Natural killer cell (primary cell): ENCODE measurements at regions not wholly inside any gene's neighbourhood (a gene's known extent, or its start where the extent isn't known, plus 50 kb on each side); places are given as distances from the start of the nearest gene placed in this dataset.

Experiments
- ATAC-seq, 3 donors: fragments of 150-1000 bp in 2 of 3; fragments of 200-7000 bp in 1 of 3; cut with Tn5 transposase; 1 replicate in 1 of 3; 2 replicates in 2 of 3; pipeline ENCODE4 v1.10.0; 2021; ENCODE audit warnings: mild to moderate bottlenecking in 2 of 3, moderate library complexity in 2 of 3
- DNase-seq, 2 donors: peaks; one replicate each; pipeline versions ENCODE4 v3.0.0 to v3.0.0-alpha.2; 2013 to 2021; ENCODE audit warnings: mixed read lengths in 1 of 2
- H3K27ac ChIP-seq: one replicate; pipeline ENCODE4 v1.5.1; 2013; ENCODE audit warnings: mild to moderate bottlenecking, low read length
- H3K27me3 ChIP-seq: one replicate; pipeline ENCODE4 v1.6.1; 2013; ENCODE audit warnings: low read length; ENCODE audit not compliant: control insufficient read depth, insufficient read depth
- H3K36me3 ChIP-seq: one replicate; pipeline ENCODE4 v1.6.1; 2013; ENCODE audit warnings: low read length; ENCODE audit not compliant: control insufficient read depth, insufficient read depth
- H3K4me1 ChIP-seq: one replicate; pipeline ENCODE4 v1.6.1; 2013; ENCODE audit warnings: low read length; ENCODE audit not compliant: control insufficient read depth, insufficient read depth
- H3K4me3 ChIP-seq: one replicate; pipeline ENCODE4 v1.5.1; 2013; ENCODE audit warnings: low read length
- H3K9me3 ChIP-seq: one replicate; pipeline ENCODE4 v1.6.1; 2013; ENCODE audit warnings: low read length; ENCODE audit not compliant: control insufficient read depth, insufficient read depth
- H3K27ac Mint-ChIP-seq, 2 donors: one replicate each; pipeline ENCODE4 v1.8.0; 2022; ENCODE audit warnings: mild to moderate bottlenecking in 2 of 2, mixed read lengths in 2 of 2, moderate library complexity in 1 of 2
- H3K27me3 Mint-ChIP-seq, 2 donors: one replicate each; pipeline ENCODE4 v1.8.0; 2022; ENCODE audit warnings: low read depth in 2 of 2, mixed read lengths in 2 of 2
- H3K36me3 Mint-ChIP-seq: one replicate; pipeline ENCODE4 v1.8.0; 2022; ENCODE audit warnings: mixed read lengths
- H3K4me1 Mint-ChIP-seq, 2 donors: one replicate each; pipeline ENCODE4 v1.8.0; 2022; ENCODE audit warnings: mixed read lengths in 2 of 2
- H3K4me3 Mint-ChIP-seq: one replicate; pipeline ENCODE4 v1.8.0; 2022; ENCODE audit warnings: mild to moderate bottlenecking, moderate library complexity, mixed read lengths
- H3K9me3 Mint-ChIP-seq, 2 donors: one replicate each; pipeline ENCODE4 v1.8.0; 2022; ENCODE audit warnings: mixed read lengths in 2 of 2
- WGBS: methylation state at CpG from one replicate; pipeline ENCODE4 v1.1.7; 2013; ENCODE audit warnings: missing lambda C conversion rate; ENCODE audit not compliant: insufficient coverage; 5-methylcytosine and 5-hydroxymethylcytosine counted together
- intact Hi-C: fragments of 100-400 bp; cut with micrococcal nuclease; formaldehyde crosslinking; loops from one replicate; pipeline ENCODE4 v1.14.2; 2022
- TF ChIP-seq, protein P1 (sequence below): fragments of 200-600 bp; IDR thresholded peaks from one replicate; pipeline ENCODE4 v1.8.0; 2022; ENCODE audit warnings: antibody characterized with exemption

DNA sequence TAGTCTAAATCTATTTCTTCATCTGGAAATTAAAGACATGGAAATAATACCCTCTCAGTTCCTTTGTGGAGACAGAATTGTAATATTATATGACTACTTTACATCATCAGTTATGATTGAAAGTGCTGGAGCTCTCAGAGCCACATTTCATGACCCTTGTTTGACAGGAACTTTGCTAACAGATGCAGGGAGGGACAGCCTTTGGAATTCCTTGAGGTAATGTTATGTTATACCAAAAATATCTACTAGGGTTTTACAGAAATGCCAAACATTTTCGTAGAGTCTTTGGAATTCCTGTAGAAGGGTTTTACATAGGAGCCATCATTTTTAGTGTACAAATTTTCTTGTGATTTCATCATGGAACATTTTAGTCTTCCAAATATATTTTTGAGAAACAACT, 57.4 kb upstream of the ADAMTS5 start:
- Mint-ChIP-seq H3K4me3 (no peak overlapping the region), H3K27ac (no peak overlapping the region), H3K36me3 (no peaks in the 10 kb centered on the region), H3K9me3 (peaks cover 0 to 7% of the 10 kb centered on the region in 2 donors), H3K4me1 (no peaks in the 10 kb centered on the region), H3K27me3 (no peaks in the 10 kb centered on the region)
- Histone ChIP-seq H3K27ac (no peak overlapping the region), H3K4me1 (no peaks in the 10 kb centered on the region), H3K9me3 (no peaks in the 10 kb centered on the region), H3K36me3 (no peaks in the 10 kb centered on the region), H3K27me3 (no peaks in the 10 kb centered on the region), H3K4me3 (no peak overlapping the region)
- no peak for DNase-seq
- intact Hi-C loops: no loop called here
- TF ChIP-seq, protein P1, sequence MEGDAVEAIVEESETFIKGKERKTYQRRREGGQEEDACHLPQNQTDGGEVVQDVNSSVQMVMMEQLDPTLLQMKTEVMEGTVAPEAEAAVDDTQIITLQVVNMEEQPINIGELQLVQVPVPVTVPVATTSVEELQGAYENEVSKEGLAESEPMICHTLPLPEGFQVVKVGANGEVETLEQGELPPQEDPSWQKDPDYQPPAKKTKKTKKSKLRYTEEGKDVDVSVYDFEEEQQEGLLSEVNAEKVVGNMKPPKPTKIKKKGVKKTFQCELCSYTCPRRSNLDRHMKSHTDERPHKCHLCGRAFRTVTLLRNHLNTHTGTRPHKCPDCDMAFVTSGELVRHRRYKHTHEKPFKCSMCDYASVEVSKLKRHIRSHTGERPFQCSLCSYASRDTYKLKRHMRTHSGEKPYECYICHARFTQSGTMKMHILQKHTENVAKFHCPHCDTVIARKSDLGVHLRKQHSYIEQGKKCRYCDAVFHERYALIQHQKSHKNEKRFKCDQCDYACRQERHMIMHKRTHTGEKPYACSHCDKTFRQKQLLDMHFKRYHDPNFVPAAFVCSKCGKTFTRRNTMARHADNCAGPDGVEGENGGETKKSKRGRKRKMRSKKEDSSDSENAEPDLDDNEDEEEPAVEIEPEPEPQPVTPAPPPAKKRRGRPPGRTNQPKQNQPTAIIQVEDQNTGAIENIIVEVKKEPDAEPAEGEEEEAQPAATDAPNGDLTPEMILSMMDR: no peak
- ATAC-seq: no peak
- WGBS: no CpG with 5 or more reads among the region's 1 CpG

DNA sequence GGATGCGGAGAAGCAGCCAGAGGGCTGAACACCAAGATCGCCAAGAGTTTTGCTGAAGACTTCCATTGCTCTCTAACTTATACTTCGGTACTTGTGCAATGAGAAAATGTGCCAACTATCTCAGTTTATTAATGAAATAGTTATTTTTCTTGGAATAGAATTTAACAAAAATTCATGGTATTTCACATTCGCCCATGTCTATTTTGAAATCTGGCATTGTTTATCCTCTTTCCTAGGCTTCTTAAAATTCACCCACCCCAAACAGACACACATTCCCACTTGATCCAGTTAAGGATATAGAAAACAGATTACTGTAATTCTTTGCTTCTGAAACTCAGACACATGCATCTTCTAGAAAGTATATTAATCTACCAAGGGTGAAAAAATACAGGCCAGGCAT, 56.3 kb upstream of the ADAMTS5 start:
- intact Hi-C loops: no loop called here
- H3K9me3 ChIP-seq: no peaks in the 10 kb centered on the region
- no peaks in the 10 kb centered on the region for H3K27me3 ChIP-seq
- DNase-seq (no peak), ATAC-seq (no peak)
- no peaks in the 10 kb centered on the region for H3K36me3 Mint-ChIP-seq
- H3K27ac ChIP-seq: no peak overlapping the region
- H3K4me1 Mint-ChIP-seq: no peaks in the 10 kb centered on the region
- H3K27me3 Mint-ChIP-seq: no peaks in the 10 kb centered on the region
- no peak overlapping the region for H3K4me3 Mint-ChIP-seq
- H3K9me3 Mint-ChIP-seq: peaks cover 0 to 8% of the 10 kb centered on the region in 2 donors
- no peaks in the 10 kb centered on the region for H3K36me3 ChIP-seq
- H3K27ac Mint-ChIP-seq: no peak overlapping the region
- no peak overlapping the region for H3K4me3 ChIP-seq
- TF ChIP-seq, protein P1: no peak
- WGBS: 92% methylated on average over 3 of the region's 4 CpGs
- no peaks in the 10 kb centered on the region for H3K4me1 ChIP-seq

DNA sequence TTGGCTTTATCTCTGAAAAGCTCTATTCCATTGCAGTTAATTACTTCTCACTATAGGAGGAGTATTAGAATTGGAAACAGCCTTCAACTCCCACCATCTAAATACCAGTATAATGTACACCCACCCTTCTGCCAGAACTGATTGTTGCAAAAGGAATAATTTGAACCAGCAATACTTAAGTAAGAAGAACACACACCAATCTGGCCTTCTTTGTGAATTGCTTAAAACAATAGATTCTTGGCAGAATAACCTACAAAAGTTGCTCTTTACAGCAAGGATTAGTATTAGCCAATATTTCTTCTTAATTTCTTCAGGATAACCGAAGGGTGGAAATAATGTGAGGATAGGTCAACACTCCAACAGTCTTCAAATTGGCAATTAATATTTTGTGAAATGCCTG, 54.9 kb upstream of the ADAMTS5 start:
- Mint-ChIP-seq H3K27ac (no peak overlapping the region), H3K4me3 (no peak overlapping the region), H3K27me3 (no peaks in the 10 kb centered on the region), H3K9me3 (peaks cover 0 to 15% of the 10 kb centered on the region in 2 donors), H3K36me3 (no peaks in the 10 kb centered on the region), H3K4me1 (no peaks in the 10 kb centered on the region)
- H3K4me1 ChIP-seq: no peaks in the 10 kb centered on the region
- H3K9me3 ChIP-seq: no peaks in the 10 kb centered on the region
- intact Hi-C loops: no loop called here
- TF ChIP-seq, protein P1: no peak
- DNase-seq (no peak), ATAC-seq (no peak)
- no CpG with 5 or more reads among the region's 1 CpG for WGBS
- no peak overlapping the region for H3K27ac ChIP-seq
- no peak overlapping the region for H3K4me3 ChIP-seq
- no peaks in the 10 kb centered on the region for H3K27me3 ChIP-seq
- no peaks in the 10 kb centered on the region for H3K36me3 ChIP-seq

DNA sequence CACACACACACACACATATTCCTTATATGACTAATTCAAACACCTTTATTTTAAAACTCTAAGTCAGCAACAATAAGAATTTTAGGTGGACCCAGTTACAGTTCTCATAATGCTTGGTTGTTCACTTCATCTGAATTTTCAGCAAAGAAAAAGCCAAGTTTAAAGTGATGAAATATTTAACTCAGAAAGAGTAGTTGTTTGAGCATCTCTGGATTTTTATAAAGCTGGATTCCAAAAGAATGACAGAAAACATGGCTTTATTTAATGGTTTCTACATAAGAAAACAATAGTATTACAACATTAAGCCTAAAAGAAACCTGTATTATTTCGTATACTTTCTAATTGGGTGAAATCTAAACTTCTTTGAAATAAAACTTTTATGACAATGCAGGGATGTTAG, 54.2 kb upstream of the ADAMTS5 start:
- no peak overlapping the region for H3K27ac ChIP-seq
- Mint-ChIP-seq H3K27ac (no peak overlapping the region), H3K4me1 (no peaks in the 10 kb centered on the region), H3K9me3 (peaks cover 0 to 15% of the 10 kb centered on the region in 2 donors), H3K4me3 (no peak overlapping the region), H3K27me3 (no peaks in the 10 kb centered on the region), H3K36me3 (no peaks in the 10 kb centered on the region)
- H3K27me3 ChIP-seq: no peaks in the 10 kb centered on the region
- no peaks in the 10 kb centered on the region for H3K9me3 ChIP-seq
- H3K36me3 ChIP-seq: no peaks in the 10 kb centered on the region
- H3K4me3 ChIP-seq: no peak overlapping the region
- intact Hi-C loops: no loop called here
- TF ChIP-seq, protein P1: no peak
- WGBS: no CpG with 5 or more reads among the region's 1 CpG
- no peaks in the 10 kb centered on the region for H3K4me1 ChIP-seq
- no peak for ATAC-seq
- no peak for DNase-seq
